HepG2 (cell line): ENCODE measurements at regions not wholly inside any gene's neighbourhood (a gene's known extent, or its start where the extent isn't known, plus 50 kb on each side); places are given as distances from the start of the nearest gene placed in this dataset.

Experiments used
- MNT ChIP-seq: fragments of 450-650 bp; IDR thresholded peaks from 2 replicates; pipeline ENCODE4 v1.6.1; 2016
- NR2F1 ChIP-seq, 2 experiments: fragments of 450-650 bp in 1 of 2; formaldehyde crosslinking in 1 of 2; IDR thresholded peaks; 2 replicates each; pipeline versions ENCODE4 v1.5.0 to v1.6.1; 2016 to 2020; ENCODE audit warnings: mild to moderate bottlenecking in 1 of 2, missing compliant biosample characterization in 1 of 2, missing genetic modification reagents in 1 of 2, moderate library complexity in 1 of 2
- SNRNP70 ChIP-seq: fragments of 200-400 bp; formaldehyde crosslinking; IDR thresholded peaks from 2 replicates; pipeline ENCODE4 v1.6.1; 2017; ENCODE audit warnings: mild to moderate bottlenecking, low read depth, low read length, moderate library complexity
- ZNF274 ChIP-seq: sonication (generic); formaldehyde crosslinking; IDR thresholded peaks from 2 replicates; pipeline ENCODE4 v1.5.1; 2020; ENCODE audit warnings: mild to moderate bottlenecking, missing genetic modification reagents

- TF ChIP-seq MNT (no peak), SNRNP70 (no peak), NR2F1 (CRISPR knock-in tag; IDR thresholded peaks at IDR 0.05) (no peak), ZNF274 (no peak)
These were observed 273.8 kb downstream of the SAMD5 start for GRCh38 chr6:147782302-147782701.
